ENCODE measurements at regions not wholly inside any gene's neighbourhood (a gene's known extent, or its start where the extent isn't known, plus 50 kb on each side); places are given as distances from the start of the nearest gene placed in this dataset.

DNA sequence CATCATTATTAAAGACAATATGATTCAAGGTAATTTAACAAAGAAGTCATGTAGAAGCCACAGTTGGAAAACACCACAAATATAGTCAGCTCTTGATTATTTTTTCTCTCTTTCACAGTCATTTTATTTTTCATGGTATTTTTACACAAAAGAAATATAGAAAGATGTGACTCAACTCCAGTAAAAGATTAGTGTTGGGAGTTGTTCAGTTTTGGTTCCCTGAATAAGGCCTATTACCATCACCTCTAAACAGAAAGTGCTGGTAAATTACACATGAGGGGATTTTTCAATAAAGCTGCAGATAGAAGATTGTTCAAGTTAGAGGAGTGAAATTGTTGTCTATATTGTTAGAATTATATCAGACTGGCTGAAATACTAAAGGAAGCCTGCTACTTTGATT lies 107.0 kb downstream of the DDIT4L start:
- TF ChIP-seq IKZF3 (tag by site-specific recombination; IDR thresholded peaks at IDR 0.05) = no peak
- POLR2A ChIA-PET = no interaction called here
- no peak overlapping the region for H3K27ac ChIP-seq (ENCODE audit: extremely low read depth, low read depth, low read length)

GRCh38 chr4:100082852-100083251 lies 107.4 kb downstream of the DDIT4L start:
- H3K36me3 ChIP-seq (ENCODE audit: control insufficient read depth in 2 of 2, insufficient read depth in 1 of 2, low read length in 2 of 2) = no peaks in the 10 kb centered on the region
- H3K9me3 ChIP-seq (ENCODE audit: control insufficient read depth, insufficient read depth, low read depth, low read length) = no peaks in the 10 kb centered on the region
- no peak overlapping the region for H3K4me3 ChIP-seq (ENCODE audit: low read depth, low read length)
- ChIA-PET CTCF (interaction anchor here (1.1 kb wide), 1 partner anchor 10 kb away, joined by 3 read pairs; no protein-coding TSS in a partner anchor), POLR2A (no interaction called here)
- H3K4me1 ChIP-seq (ENCODE audit: control insufficient read depth, insufficient read depth, low read length) = no peaks in the 10 kb centered on the region
- TF ChIP-seq ZNF600 (tag by site-specific recombination; IDR thresholded peaks at IDR 0.05) = no peak
- no peak for TF ChIP-seq PRDM6 (tag by site-specific recombination; IDR thresholded peaks at IDR 0.05)
- TF ChIP-seq ZNF248 (tag by site-specific recombination; IDR thresholded peaks at IDR 0.05) = no peak
- TF ChIP-seq, protein P1, sequence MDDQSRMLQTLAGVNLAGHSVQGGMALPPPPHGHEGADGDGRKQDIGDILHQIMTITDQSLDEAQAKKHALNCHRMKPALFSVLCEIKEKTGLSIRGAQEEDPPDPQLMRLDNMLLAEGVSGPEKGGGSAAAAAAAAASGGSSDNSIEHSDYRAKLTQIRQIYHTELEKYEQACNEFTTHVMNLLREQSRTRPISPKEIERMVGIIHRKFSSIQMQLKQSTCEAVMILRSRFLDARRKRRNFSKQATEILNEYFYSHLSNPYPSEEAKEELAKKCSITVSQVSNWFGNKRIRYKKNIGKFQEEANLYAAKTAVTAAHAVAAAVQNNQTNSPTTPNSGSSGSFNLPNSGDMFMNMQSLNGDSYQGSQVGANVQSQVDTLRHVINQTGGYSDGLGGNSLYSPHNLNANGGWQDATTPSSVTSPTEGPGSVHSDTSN (CRISPR knock-in tag; IDR thresholded peaks at IDR 0.05) = no peak
- no peak for TF ChIP-seq ZNF837 (tag by site-specific recombination; IDR thresholded peaks at IDR 0.05)
- no peak for TF ChIP-seq ZNF514 (tag by site-specific recombination; IDR thresholded peaks at IDR 0.05)
- H3K27ac ChIP-seq (ENCODE audit: extremely low read depth, low read depth, low read length) = no peak overlapping the region

More for the DNA sequence above, 107.0 kb downstream of the DDIT4L start:
- H3K9me3 ChIP-seq (ENCODE audit: control insufficient read depth, insufficient read depth, low read depth, low read length) = no peaks in the 10 kb centered on the region
- no peaks in the 10 kb centered on the region for H3K4me1 ChIP-seq (ENCODE audit: control insufficient read depth, insufficient read depth, low read length)
- H3K36me3 ChIP-seq (ENCODE audit: control insufficient read depth in 2 of 2, insufficient read depth in 1 of 2, low read length in 2 of 2) = no peaks in the 10 kb centered on the region
- CTCF ChIA-PET = interaction anchor here (1.0 to 1.1 kb wide), 2 partner anchors 9 to 13 kb away, joined by 3 to 4 read pairs; no protein-coding TSS in a partner anchor
- no peak overlapping the region for H3K4me3 ChIP-seq (ENCODE audit: low read depth, low read length)

GRCh38 chr4:100081491-100081890 lies 108.8 kb downstream of the DDIT4L start:
- Histone ChIP-seq H3K4me1 (ENCODE audit: control insufficient read depth, insufficient read depth, low read length) (no peaks in the 10 kb centered on the region), H3K36me3 (ENCODE audit: control insufficient read depth in 2 of 2, insufficient read depth in 1 of 2, low read length in 2 of 2) (no peaks in the 10 kb centered on the region), H3K9me3 (ENCODE audit: control insufficient read depth, insufficient read depth, low read depth, low read length) (no peaks in the 10 kb centered on the region), H3K27ac (ENCODE audit: extremely low read depth, low read depth, low read length) (no peak overlapping the region), H3K4me3 (ENCODE audit: low read depth, low read length) (no peak overlapping the region)
- TF ChIP-seq ZNF214 (tag by site-specific recombination; IDR thresholded peaks at IDR 0.05; ENCODE audit: borderline replicate concordance) (no peak), ZNF48 (tag by site-specific recombination; IDR thresholded peaks at IDR 0.05) (no peak), ZNF391 (tag by site-specific recombination; IDR thresholded peaks at IDR 0.05; ENCODE audit: borderline replicate concordance, low read depth) (no peak), ZNF843 (tag by site-specific recombination; IDR thresholded peaks at IDR 0.05) (no peak), RBAK (tag by site-specific recombination; IDR thresholded peaks at IDR 0.05) (no peak), ZNF175 (tag by site-specific recombination; IDR thresholded peaks at IDR 0.05) (no peak), ZNF529 (tag by site-specific recombination; IDR thresholded peaks at IDR 0.05; ENCODE audit: insufficient replicate concordance) (no peak), GLIS1 (tag by site-specific recombination; IDR thresholded peaks at IDR 0.05) (no peak), KLF9 (tag by site-specific recombination; IDR thresholded peaks at IDR 0.05; ENCODE audit: low read depth) (no peak), ZNF10 (tag by site-specific recombination; IDR thresholded peaks at IDR 0.05) (no peak), ZSCAN30 (tag by site-specific recombination; IDR thresholded peaks at IDR 0.05) (no peak), ZNF174 (tag by site-specific recombination; IDR thresholded peaks at IDR 0.05) (no peak), ZNF791 (tag by site-specific recombination; IDR thresholded peaks at IDR 0.05) (no peak)
- ChIA-PET POLR2A (no interaction called here), CTCF (interaction anchor here (0.6 kb wide), 1 partner anchor 89 kb away, joined by 3 read pairs; no protein-coding TSS in a partner anchor)

Data from HEK293 (cell line).